A549 (cell line): ENCODE measurements at regions not wholly inside any gene's neighbourhood (a gene's known extent, or its start where the extent isn't known, plus 50 kb on each side); places are given as distances from the start of the nearest gene placed in this dataset.

ENCODE experiments used
- ATAC-seq, 2 experiments: fragments of 200-7000 bp in 1 of 2; fragments of >200 bp in 1 of 2; cut with Nextera tagmentation in 1 of 2; cut with Tn5 transposase in 1 of 2; 3 replicates each; pipeline versions ENCODE4 v1.8.0 to v1.9.1; 2018 to 2020; ENCODE audit warnings: mild to moderate bottlenecking in 1 of 2, moderate library complexity in 1 of 2
- CTCF ChIA-PET: fragments of 300-600 bp; sonication (Branson Sonifier 250); formaldehyde crosslinking; extraction: SDS; loops from one replicate; lab custom pipeline; 2021; ENCODE audit warnings: antibody characterized with exemption, inconsistent platforms; lab: Yijun Ruan, JAX
- POLR2A ChIA-PET: fragments of 350-600 bp; formaldehyde crosslinking; extraction: SDS; loops from one replicate; lab custom pipeline; 2021; ENCODE audit warnings: antibody characterized with exemption, inconsistent platforms; lab: Yijun Ruan, JAX
- DNase-seq, 2 experiments: peaks; one replicate each; pipeline versions ENCODE4 v3.0.0 to v3.0.0-alpha.2; 2011 to 2016; ENCODE audit warnings: low read depth in 1 of 2, low spot score in 1 of 2
- FAIRE-seq: peaks from 2 replicates; lab custom pipeline; 2011; peaks lifted over from hg19 to GRCh38; lab: Jason Lieb, UNC
- H3K27ac ChIP-seq, 2 experiments: fragments of >200 bp; sonication (Bioruptor Twin); formaldehyde crosslinking; 3 replicates each; pipeline ENCODE4 v1.5.1; 2016 to 2017
- H3K4me1 ChIP-seq: fragments of >200 bp; sonication (Bioruptor Twin); formaldehyde crosslinking; 3 replicates; pipeline ENCODE4 v1.6.1; 2016
- H3K4me2 ChIP-seq: fragments of >200 bp; sonication (Bioruptor Twin); formaldehyde crosslinking; 3 replicates; pipeline ENCODE4 v1.6.1; 2016
- H3K4me3 ChIP-seq: fragments of >200 bp; sonication (Bioruptor Twin); formaldehyde crosslinking; 3 replicates; pipeline ENCODE4 v1.5.1; 2016
- H3K9me3 ChIP-seq: fragments of >200 bp; sonication (Bioruptor Twin); formaldehyde crosslinking; 3 replicates; pipeline ENCODE4 v1.6.1; 2016
- CBX2 ChIP-seq: fragments of 200-600 bp; sonication (generic); IDR thresholded peaks from 2 replicates; pipeline ENCODE4 v1.6.1; 2016; ENCODE audit warnings: low read depth, mild to moderate bottlenecking, borderline replicate concordance
- CHD2 ChIP-seq: fragments of 150-350 bp; IDR thresholded peaks from 2 replicates; pipeline ENCODE4 v1.6.1; 2014; ENCODE audit warnings: low read length; ENCODE audit not compliant: partially characterized antibody
- EHF ChIP-seq: fragments of 250-450 bp; sonication (Bioruptor Pico); IDR thresholded peaks from 2 replicates; pipeline ENCODE4 v1.5.0; 2020; ENCODE audit warnings: mild to moderate bottlenecking
- EHMT2 ChIP-seq: fragments of 200-600 bp; sonication (generic); IDR thresholded peaks from 2 replicates; pipeline ENCODE4 v1.6.1; 2016; ENCODE audit warnings: antibody characterized with exemption, low read depth, mild to moderate bottlenecking, moderate library complexity
- FOXS1 ChIP-seq: fragments of 250-450 bp; sonication (Bioruptor Pico); IDR thresholded peaks from 2 replicates; pipeline ENCODE4 v1.5.0; 2020; ENCODE audit warnings: mild to moderate bottlenecking, moderate library complexity
- GATA3 ChIP-seq: IDR thresholded peaks from 2 replicates; pipeline ENCODE4 v1.6.1; 2012; ENCODE audit warnings: borderline replicate concordance
- HDAC2 ChIP-seq: fragments of 200-600 bp; sonication (generic); IDR thresholded peaks from 2 replicates; pipeline ENCODE4 v1.6.1; 2016
- HOXA7 ChIP-seq: fragments of 250-450 bp; sonication (Bioruptor Pico); IDR thresholded peaks from 2 replicates; pipeline ENCODE4 v1.5.0; 2020; ENCODE audit warnings: mild to moderate bottlenecking, moderate library complexity
- HOXB5 ChIP-seq: fragments of 250-450 bp; sonication (Bioruptor Pico); IDR thresholded peaks from 2 replicates; pipeline ENCODE4 v1.5.0; 2020; ENCODE audit warnings: mild to moderate bottlenecking, moderate library complexity
- JUNB ChIP-seq: fragments of >200 bp; sonication (Bioruptor Twin); formaldehyde crosslinking; IDR thresholded peaks from 2 replicates; pipeline ENCODE4 v1.6.1; 2016
- KDM1A ChIP-seq: fragments of 200-600 bp; sonication (generic); IDR thresholded peaks from 2 replicates; pipeline ENCODE4 v1.6.1; 2016; ENCODE audit warnings: low read depth, mild to moderate bottlenecking
- KDM5A ChIP-seq: fragments of 200-600 bp; sonication (generic); IDR thresholded peaks from 2 replicates; pipeline ENCODE4 v1.6.1; 2016; ENCODE audit warnings: antibody characterized with exemption, mild to moderate bottlenecking
- MYC ChIP-seq: IDR thresholded peaks from 2 replicates; pipeline ENCODE4 v1.6.1; 2012; ENCODE audit warnings: mild to moderate bottlenecking, inconsistent platforms, low read length, improper control_type of control experiment, borderline replicate concordance
- NPAS2 ChIP-seq: fragments of 250-450 bp; sonication (Bioruptor Pico); IDR thresholded peaks from 2 replicates; pipeline ENCODE4 v1.8.0; 2022; ENCODE audit warnings: mild to moderate bottlenecking, moderate library complexity, borderline replicate concordance
- NR3C1 ChIP-seq: fragments of >200 bp; sonication (Bioruptor Twin); formaldehyde crosslinking; IDR thresholded peaks from 3 replicates; pipeline ENCODE4 v1.6.1; 2017
- PBX3 ChIP-seq: IDR thresholded peaks from 2 replicates; pipeline ENCODE4 v1.6.1; 2012
- POLR2A ChIP-seq: IDR thresholded peaks from 2 replicates; pipeline ENCODE4 v1.6.1; 2012; ENCODE audit warnings: mild to moderate bottlenecking, low read length
- RAD21 ChIP-seq, 2 experiments: fragments of >200 bp in 1 of 2; sonication (Bioruptor Twin) in 1 of 2; formaldehyde crosslinking in 1 of 2; IDR thresholded peaks in 1 of 2; conservative IDR thresholded peaks in 1 of 2; 2 replicates in 1 of 2; 3 replicates in 1 of 2; pipeline ENCODE4 v1.6.1; 2012 to 2018; ENCODE audit warnings: inconsistent platforms in 1 of 2
- RARB ChIP-seq: fragments of 250-450 bp; sonication (Bioruptor Pico); IDR thresholded peaks from 2 replicates; pipeline ENCODE4 v1.8.0; 2021; ENCODE audit warnings: mild to moderate bottlenecking, moderate library complexity
- RFX5 ChIP-seq: fragments of 450-650 bp; IDR thresholded peaks from 2 replicates; pipeline ENCODE4 v1.7.1; 2014; ENCODE audit warnings: antibody characterized with exemption, mild to moderate bottlenecking, moderate library complexity
- RNF2 ChIP-seq: fragments of 200-600 bp; sonication (generic); IDR thresholded peaks from 2 replicates; pipeline ENCODE4 v1.6.1; 2016; ENCODE audit warnings: low read depth, mild to moderate bottlenecking, antibody characterized with exemption, moderate library complexity, borderline replicate concordance
- SMC3 ChIP-seq: fragments of >200 bp; sonication (Bioruptor Twin); formaldehyde crosslinking; IDR thresholded peaks from 3 replicates; pipeline ENCODE4 v1.6.1; 2018; ENCODE audit warnings: inconsistent platforms
- SREBF2 ChIP-seq: fragments of 450-650 bp; IDR thresholded peaks from 2 replicates; pipeline ENCODE4 v1.6.1; 2014; ENCODE audit warnings: mild to moderate bottlenecking, moderate library complexity
- ZC3H11A ChIP-seq: fragments of 450-650 bp; IDR thresholded peaks from 2 replicates; pipeline ENCODE4 v1.6.1; 2014; ENCODE audit warnings: antibody characterized with exemption, mild to moderate bottlenecking
- ZSCAN20 ChIP-seq: fragments of 250-450 bp; sonication (Bioruptor Pico); IDR thresholded peaks from 2 replicates; pipeline ENCODE4 v1.8.0; 2022; ENCODE audit warnings: mild to moderate bottlenecking, moderate library complexity
- WGBS: methylation state at CpG from one replicate; pipeline ENCODE4 v1.1.6; 2017; ENCODE audit errors: missing lambda C conversion rate; 5-methylcytosine and 5-hydroxymethylcytosine counted together

GRCh38 chr1:184882957-184883815, 91.1 kb downstream of the NIBAN1 start:
- TF ChIP-seq SREBF2 (no peak), EHF (CRISPR knock-in tag) (no peak), NPAS2 (CRISPR knock-in tag) (no peak), SMC3 (no peak), CHD2 (no peak), HDAC2 (no peak), HOXA7 (CRISPR knock-in tag) (no peak), POLR2A (no peak), RFX5 (no peak), EHMT2 (no peak)
- TF ChIP-seq, all 56 proteins: peak for 0
- Histone ChIP-seq H3K27ac (no peak overlapping the region), H3K4me3 (no peak overlapping the region), H3K4me2 (no peak overlapping the region), H3K9me3 (no peaks in the 10 kb centered on the region), H3K4me1 (no peaks in the 10 kb centered on the region)
- ChIA-PET CTCF (no interaction called here), POLR2A (no interaction called here)
- ATAC-seq (no peak), FAIRE-seq (no peak), DNase-seq (no peak)
- 61% methylated on average over 10 of the region's 10 CpGs for WGBS

- Histone ChIP-seq H3K4me1 (no peaks in the 10 kb centered on the region), H3K9me3 (no peaks in the 10 kb centered on the region), H3K4me3 (no peak overlapping the region), H3K4me2 (no peak overlapping the region), H3K27ac (no peak overlapping the region)
- FAIRE-seq (no peak), DNase-seq (no peak), ATAC-seq (no peak)
- ChIA-PET CTCF (no interaction called here), POLR2A (no interaction called here)
- 66% methylated on average over 9 of the region's 9 CpGs for WGBS
- TF ChIP-seq RNF2 (no peak), MYC (no peak), HOXB5 (no peak), CBX2 (no peak), EHMT2 (no peak), KDM1A (no peak), ZSCAN20 (CRISPR knock-in tag) (no peak), ZC3H11A (no peak), RAD21 (conservative IDR thresholded peaks at IDR 0.05 in 1 of 2, IDR thresholded peaks at IDR 0.05 in 1 of 2) (no peak), KDM5A (no peak), RARB (CRISPR knock-in tag) (no peak), JUNB (no peak), GATA3 (no peak), FOXS1 (no peak), PBX3 (no peak), NR3C1 (no peak)
These were observed 92.1 kb downstream of the NIBAN1 start for GRCh38 chr1:184881941-184882913.
